HG03139 (cell line): ENCODE measurements at regions not wholly inside any gene's neighbourhood (a gene's known extent, or its start where the extent isn't known, plus 50 kb on each side); places are given as distances from the start of the nearest gene placed in this dataset.

Experiments used
- ATAC-seq: cut with Tn5 transposase; IDR thresholded peaks from one replicate; pipeline ENCODE4 v1.9.1; 2021; ENCODE audit not compliant: unreplicated experiment

GRCh38 chr14:71273366-71273765, 366.1 kb downstream of the PCNX1 start:
- no peak for ATAC-seq

- ATAC-seq, result no peak
Measured at GRCh38 chr14:71284048-71284447, 376.8 kb downstream of the PCNX1 start.

GRCh38 chr14:71286126-71286525, 378.9 kb downstream of the PCNX1 start:
- ATAC-seq, result no peak

- no peak for ATAC-seq
Measured at GRCh38 chr14:71287567-71287966, 380.3 kb downstream of the PCNX1 start.

- ATAC-seq, result no peak
Measured at GRCh38 chr14:71289536-71289935, 382.3 kb downstream of the PCNX1 start.

- ATAC-seq, result no peak
Measured at GRCh38 chr14:71290301-71290700, 383.0 kb downstream of the PCNX1 start.

GRCh38 chr14:71290960-71291466, 383.8 kb downstream of the PCNX1 start:
- no peak for ATAC-seq

- ATAC-seq, result no peak
Measured at GRCh38 chr14:71296184-71296583, 388.9 kb downstream of the PCNX1 start.

GRCh38 chr14:71300566-71301330, 393.5 kb downstream of the PCNX1 start:
- ATAC-seq, result no peak

- no peak for ATAC-seq
Measured at GRCh38 chr14:71301611-71302010, 394.4 kb downstream of the PCNX1 start.

- ATAC-seq, result no peak
Measured at GRCh38 chr14:71304690-71305089, 397.4 kb downstream of the PCNX1 start.

GRCh38 chr14:71308671-71309070, 401.4 kb downstream of the PCNX1 start:
- no peak for ATAC-seq

GRCh38 chr14:71309756-71310155, 402.5 kb downstream of the PCNX1 start:
- no peak for ATAC-seq

GRCh38 chr14:71311061-71311460, 403.8 kb downstream of the PCNX1 start:
- no peak for ATAC-seq

GRCh38 chr14:71314717-71315116, 407.5 kb downstream of the PCNX1 start:
- no peak for ATAC-seq

GRCh38 chr14:71317385-71318096, 410.3 kb downstream of the PCNX1 start:
- no peak for ATAC-seq

- no peak for ATAC-seq
Measured at GRCh38 chr14:71318097-71318459, 410.8 kb downstream of the PCNX1 start.

- no peak for ATAC-seq
Measured at GRCh38 chr14:71319666-71320065, 412.4 kb downstream of the PCNX1 start.

- peak; percentile 72 for ATAC-seq
Measured at GRCh38 chr14:71320107-71320733, 413.0 kb downstream of the PCNX1 start, which contains the start of gene SIPA1L1. Gene SIPA1L1, plus strand, starts transcription at chr14:71320476.

- peak; percentile 25 for ATAC-seq
Measured at GRCh38 chr14:71320734-71321573, 413.7 kb downstream of the PCNX1 start.
